Cardiac septum (tissue), 1 donor: ENCODE measurements at regions not wholly inside any gene's neighbourhood (a gene's known extent, or its start where the extent isn't known, plus 50 kb on each side); places are given as distances from the start of the nearest gene placed in this dataset.
"Not testable (repeated sequence)": the region's sequence is repeated elsewhere in the genome, so short reads cannot be mapped to it uniquely, and the experiment has no call there.

Experiments used
- DNase-seq: peaks from one replicate; pipeline ENCODE4 v3.0.0-alpha.2; 2020; ENCODE audit warnings: low spot score
- intact Hi-C: fragments of 100-400 bp; cut with DNase I; formaldehyde crosslinking; loops from one replicate; pipeline ENCODE4 v1.14.0; 2022
- donor health status: DM: no; HTN: no; CAD: no.

DNA sequence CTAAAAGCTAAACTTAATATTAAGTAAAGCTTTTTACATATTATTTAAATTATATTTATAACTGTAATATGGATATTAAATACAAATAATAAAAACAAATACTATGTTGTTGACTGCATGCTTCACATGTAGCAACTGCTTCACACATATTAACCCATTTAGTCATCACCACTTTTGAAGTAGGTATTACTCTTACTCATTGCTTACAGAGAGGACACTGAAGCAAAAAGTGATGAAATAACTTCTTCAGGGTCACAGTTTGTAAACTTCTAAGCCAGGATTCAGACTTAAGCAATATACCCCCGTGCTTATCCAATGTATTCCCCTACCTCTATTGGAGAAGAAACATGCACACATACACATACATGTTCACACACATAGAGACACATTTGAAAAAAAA lies 166.6 kb downstream of the DKK2 start:
- DNase-seq = no peak
- intact Hi-C loops = no loop called here

DNA sequence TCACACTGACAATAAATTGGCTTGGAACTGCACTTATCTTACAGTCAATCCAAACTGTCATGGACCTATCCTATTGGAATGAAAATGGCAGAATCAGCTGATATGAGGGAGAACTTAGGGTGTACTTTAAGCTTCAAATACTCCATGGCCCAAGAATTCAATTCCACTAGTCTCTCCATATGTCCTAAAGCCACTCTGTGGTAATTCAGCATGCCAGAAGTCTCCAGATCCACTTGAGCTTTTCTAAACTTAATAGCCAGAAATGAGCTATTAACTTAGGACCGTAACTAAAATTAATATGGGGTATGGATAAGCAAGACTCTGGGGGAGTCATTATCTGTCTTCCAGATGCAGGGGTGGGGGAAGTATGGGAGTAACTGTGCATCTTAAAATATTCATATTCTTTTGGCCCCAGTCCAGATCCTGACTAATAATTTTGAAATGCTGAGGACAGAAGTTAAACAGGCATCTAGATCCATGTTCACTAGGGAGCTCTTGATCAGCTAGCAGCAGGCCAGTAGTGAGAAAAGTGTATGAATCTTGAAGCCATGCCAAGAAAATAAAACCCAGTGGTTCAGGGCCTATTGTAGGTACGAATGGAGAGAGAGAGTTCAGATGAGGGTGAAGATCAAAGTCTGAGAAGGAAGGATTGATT lies 167.6 kb downstream of the DKK2 start:
- DNase-seq = no peak
- intact Hi-C loops = no loop called here

DNA sequence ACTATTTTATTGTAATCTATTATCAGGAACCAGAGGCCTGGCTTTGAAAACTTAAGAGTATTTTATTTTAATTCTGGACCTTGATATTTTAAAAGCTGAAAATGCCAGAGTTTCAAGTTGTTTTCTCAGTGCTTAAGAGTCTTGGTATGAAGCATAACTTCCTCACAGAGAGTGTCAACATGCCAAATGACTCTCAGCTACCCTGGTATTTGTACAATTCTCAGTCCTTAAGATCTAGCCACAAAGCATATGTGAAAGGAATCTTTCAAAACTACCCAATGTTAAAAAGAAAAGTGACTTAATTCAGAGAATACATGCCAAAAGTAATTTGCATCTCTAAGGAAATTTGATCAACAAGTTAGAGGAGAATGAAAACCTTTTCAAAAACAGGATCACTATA lies 171.9 kb downstream of the DKK2 start:
- intact Hi-C loops = no loop called here
- no peak for DNase-seq

DNA sequence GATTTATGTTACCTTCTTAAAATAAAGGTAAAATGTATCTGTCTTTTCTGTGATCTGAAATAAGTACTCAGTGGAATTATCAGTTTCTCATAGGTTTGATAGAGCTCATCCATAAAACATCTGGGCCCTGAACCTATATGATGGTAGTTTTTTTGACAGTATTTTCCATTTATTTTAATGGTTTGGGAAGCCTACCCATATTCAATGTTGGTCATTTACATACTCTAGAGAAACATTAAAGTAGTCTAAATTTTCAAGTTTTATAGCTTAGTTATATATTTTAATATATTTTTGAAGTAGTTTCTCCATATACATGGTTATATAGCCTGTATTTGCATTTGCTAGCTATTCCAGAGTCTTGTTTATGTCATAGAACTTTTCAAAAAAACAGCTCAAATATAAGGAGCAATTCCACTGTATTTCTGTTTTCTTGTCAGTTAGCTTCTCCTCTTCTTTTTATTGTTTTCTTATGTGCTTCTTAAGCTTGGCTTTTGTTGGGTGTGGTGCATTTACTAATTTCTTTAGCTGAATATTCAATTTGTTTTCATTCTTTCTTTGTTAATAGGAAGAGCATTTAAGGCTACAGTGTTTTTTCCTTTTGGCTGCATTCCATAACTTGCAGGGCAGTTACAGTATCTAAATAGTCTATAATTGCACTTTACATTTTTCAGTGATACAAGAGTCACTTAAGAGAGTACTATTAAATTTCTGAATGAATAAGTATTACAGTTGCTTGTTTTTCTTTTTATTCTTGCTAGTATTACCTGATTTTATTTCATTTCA lies 181.4 kb downstream of the DKK2 start:
- intact Hi-C loops = no loop called here
- no peak for DNase-seq

DNA sequence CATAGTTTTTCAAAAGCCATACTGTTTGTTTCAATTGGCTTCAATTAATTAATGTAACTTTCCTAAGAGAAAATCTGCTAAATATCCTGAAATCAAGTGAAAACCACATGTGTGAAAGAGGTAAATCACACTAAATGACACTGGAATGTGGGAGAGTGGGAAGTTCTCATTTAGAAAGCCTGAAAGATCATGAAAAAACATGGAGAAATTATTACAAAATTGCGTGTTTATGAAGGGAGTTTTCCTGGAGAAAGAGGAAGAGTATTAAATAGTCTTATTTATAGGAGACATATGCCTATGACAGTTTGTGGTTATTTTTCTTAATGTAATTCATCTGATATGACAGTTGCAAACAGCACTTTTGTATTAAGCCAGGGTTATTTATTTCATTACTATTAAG lies 183.7 kb downstream of the DKK2 start:
- no peak for DNase-seq
- intact Hi-C loops = no loop called here

DNA sequence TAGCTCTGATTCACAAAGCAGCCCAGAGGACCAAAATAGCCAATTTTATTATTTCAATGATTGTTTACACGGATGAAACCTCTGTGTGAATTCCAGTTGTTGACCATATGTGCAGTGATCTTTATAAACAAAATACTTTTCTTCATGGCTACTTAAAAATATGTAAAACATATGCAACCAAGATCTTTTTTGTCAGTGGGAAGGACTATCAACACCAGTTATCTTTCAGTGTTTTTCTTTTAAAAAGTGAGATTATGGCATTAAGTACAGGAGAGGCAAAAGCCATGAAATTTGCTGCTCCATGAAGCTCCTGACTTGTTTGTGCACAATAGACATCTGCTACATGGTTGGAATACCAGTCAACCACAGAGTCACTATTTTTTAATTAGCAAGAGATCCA lies 184.4 kb downstream of the DKK2 start:
- DNase-seq = no peak
- intact Hi-C loops = no loop called here

DNA sequence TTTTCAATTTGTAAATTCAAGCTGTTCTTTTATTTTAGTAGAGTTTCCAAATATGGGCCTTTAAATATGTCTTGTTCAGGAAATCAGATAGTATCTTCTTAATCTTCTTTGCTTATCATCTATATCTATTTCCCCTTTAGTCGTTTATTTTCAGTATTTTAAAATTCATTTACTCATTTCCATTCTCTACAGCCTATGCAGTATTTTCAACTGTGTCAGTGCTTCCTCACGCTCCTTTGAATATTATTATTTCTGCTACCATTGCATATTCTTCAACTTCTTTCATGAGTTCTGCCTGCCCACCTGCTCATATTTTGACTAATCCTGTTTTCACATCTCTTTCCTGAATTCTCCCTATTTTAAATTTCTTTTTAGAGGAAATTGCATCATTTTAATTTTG lies 185.4 kb downstream of the DKK2 start:
- no peak for DNase-seq
- intact Hi-C loops = no loop called here

DNA sequence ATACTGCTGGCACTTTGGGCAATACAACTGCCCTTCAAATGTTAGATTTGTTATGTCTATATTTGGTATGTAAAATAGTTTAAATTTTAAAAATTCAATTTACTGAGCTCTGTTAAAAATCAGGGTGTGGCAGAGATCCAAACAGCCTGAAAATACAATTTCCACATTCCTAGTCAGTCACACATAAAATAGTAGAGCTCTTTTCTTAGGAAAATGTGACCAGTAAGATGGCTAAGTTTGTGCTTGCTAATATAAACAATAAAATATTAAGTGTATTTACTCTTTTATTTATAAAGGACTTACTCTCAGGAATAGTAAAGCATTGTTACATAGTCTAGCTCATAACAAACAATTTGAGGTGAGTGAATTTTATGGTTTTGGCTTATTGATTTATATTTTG lies 200.2 kb downstream of the DKK2 start:
- intact Hi-C loops = no loop called here
- DNase-seq = no peak

DNA sequence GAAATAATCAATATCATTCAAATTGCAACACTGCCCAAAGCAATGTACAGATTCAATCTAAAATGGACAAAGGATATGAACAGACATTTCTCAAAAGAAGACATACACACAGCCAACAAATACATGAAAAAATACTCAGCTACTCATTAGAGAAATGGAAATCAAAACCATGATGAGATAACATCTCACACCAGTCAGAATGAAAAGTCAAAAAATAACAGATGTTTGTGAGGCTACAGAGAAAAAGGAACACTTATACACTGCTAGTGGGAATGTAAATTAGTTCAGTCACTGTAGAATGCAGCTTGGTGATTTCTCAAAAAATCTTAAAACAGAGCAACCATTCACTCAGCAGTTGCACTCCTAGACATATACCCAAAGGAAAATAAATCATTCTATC lies 205.2 kb downstream of the DKK2 start:
- intact Hi-C loops = no loop called here
- DNase-seq = no peak

DNA sequence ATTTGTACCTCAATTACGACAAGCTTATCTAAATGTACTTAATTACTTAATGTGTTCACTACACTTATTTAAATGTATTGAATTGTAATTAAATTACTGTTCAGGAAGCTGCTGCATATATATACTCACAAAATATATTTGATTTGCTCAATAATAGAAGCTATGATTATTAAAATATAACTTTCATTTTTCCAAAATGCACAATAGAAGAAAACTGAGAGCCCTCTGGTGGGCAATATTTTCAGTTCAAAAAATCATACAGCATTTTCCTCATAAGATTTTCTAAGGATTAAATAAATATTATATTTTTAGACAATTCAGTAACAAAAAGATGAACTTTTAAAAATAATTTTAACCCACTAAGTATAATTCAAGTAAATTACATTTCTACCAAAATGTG lies 217.3 kb downstream of the DKK2 start:
- intact Hi-C loops = no loop called here
- DNase-seq = no peak

DNA sequence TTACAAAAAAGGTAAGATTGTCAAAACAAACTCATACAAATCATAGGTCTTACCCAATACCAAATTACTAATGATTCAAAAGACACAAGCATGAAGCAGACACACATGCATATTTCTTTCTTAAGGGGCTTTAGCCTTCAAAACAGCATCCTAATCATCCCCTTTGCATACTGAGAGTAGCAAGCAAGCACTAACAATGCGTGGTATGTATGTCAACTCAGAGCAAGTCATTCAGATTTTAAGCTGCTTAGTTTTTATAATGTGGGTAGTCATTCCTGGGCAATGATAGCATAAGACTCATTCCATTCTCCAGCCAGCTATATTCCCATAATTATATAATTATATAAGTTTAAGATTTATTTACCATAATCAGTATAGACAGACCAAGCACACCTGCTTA lies 219.6 kb downstream of the DKK2 start:
- DNase-seq = no peak
- intact Hi-C loops = no loop called here

DNA sequence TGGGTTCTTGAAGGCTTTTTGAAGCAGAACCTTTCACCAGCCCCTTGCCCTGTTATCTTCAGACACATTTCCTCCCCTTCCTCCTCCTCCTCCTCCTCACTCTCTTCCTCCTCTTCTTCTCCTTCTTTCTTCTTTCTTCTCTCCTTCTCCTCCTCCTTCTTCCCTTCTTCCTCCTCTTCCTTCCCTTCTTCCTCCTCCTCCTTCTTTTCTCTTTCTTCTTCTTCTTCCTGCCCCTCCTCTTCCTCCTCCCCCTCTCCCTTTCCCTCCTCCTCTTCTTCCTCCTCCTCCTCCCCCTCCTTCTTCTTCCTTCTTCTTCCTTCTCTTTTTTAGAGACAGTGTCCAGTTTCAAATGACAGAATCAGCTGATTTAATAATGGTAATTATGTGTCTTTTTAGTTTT lies 226.0 kb downstream of the DKK2 start:
- no peak for DNase-seq
- intact Hi-C loops = no loop called here

DNA sequence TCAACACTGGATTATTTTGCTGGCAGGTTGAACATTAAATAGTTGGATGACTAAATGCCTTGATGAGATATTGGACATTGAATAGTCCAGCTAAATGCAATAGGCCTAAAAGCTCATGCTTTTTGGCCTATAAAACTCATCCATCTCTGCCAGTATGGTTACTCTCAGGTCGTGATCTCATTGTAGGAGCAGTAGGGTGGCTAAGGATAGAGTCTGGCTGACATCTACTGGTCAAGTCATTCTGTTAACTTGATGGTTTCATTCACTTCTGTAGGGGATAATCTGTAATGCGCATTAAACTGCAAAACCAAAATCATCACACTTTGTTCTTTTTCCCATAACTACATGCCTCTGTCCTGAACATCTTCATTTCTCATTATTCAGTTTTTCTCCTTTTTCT lies 227.0 kb downstream of the DKK2 start:
- DNase-seq = no peak
- intact Hi-C loops = no loop called here

DNA sequence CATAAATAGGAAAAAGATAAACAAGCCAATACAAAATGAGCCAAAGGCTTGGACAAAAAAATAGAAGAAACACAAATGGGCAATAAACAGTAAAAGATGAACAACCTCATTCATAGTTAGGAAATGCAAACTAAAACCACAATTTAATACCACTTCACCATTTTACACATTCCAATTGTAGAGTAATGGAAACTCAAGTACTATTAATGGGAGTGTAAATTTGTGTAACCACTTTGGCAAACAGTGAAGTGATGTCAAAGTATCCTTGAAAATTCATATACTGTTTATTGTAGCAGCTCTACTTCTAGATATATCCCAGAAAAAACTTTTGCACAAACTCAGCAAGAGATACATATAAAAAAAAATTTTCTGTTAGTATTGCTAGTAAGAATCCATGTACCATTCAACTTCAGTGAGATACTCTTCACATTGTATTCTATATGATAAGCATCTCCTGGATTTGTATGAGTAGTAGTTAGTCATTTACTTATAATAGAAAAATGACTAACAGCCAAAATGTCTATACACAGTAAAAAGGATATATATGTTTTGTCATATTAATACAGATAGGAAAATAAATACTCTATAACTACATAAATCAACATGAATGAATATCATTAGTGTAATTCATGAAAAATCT lies 229.8 kb downstream of the DKK2 start:
- intact Hi-C loops = no loop called here
- no peak for DNase-seq

DNA sequence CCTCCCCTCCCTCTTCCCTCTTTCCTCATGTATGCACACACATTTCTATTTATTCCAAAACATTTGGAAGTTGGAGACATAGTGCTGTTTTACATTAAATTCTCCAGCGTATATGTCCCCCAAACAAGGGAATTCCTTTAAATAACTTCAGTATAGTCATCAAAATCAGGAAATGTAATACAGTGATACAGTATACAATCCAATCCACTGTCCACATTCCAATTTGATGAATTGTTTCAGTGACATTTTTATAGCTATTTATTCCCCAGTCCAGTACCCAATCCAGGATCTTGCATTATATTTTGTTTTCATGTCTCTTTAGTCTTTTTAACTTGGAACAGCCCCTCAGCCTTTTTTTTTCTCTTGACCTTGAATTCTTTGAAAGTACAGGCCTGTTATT lies 233.0 kb downstream of the DKK2 start:
- no peak for DNase-seq
- intact Hi-C loops = no loop called here

DNA sequence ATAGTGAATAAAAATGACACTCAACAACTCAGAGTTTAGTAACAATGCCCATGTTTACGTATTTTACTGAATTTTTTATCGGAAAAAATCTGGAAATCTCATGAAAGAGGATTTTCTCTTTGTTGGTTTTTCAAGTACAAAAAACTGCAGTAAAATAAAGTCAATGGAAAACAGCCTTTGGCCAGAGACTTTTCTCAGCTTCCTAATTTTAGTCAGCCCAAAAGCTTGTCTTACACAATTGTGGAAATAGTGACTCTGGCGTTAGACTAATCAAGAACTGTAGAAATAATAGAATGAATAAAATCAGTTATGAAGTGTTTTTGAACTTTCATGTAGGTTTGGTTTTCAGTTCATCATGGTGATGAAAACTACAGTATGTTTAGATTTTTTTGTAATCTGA lies 234.7 kb downstream of the DKK2 start:
- no peak for DNase-seq
- intact Hi-C loops = no loop called here

DNA sequence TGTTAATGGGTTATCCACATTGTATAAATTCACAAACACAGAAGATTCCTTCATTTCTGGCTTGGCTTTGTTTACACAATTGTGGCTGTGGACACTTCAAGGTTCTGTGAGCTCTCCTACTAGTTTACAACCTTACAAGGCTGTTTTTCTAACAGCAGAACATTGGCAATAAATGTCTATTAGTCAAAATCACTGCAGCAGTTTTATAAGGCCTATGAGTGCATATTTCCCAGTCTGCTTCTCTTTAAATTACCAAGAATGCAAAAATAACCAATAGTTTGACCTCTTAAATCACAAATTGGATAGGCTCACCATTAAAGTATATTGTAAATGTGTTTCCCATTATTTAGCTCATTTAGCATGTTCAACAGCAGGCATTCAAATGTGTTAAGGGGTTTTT lies 239.2 kb downstream of the DKK2 start:
- intact Hi-C loops = no loop called here
- DNase-seq = no peak

DNA sequence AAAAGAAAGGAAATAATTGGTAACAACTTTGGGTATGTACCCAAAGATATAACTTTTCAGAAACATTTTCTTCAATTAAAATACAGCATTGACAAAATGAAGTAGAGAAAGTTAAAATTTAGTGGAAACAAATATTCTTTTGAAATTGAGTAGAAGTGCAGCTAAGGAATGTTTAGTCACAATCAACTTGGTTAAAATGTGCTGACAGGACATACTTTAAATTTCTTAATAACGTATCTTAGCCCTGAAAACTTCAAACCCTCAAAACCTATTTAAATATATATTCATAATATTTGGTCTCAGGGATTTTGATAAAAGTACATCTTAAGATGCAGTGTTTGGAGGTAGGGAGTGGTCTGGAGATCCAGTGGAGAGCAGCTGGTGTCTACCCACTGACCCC lies 240.8 kb downstream of the DKK2 start:
- intact Hi-C loops = no loop called here
- no peak for DNase-seq

DNA sequence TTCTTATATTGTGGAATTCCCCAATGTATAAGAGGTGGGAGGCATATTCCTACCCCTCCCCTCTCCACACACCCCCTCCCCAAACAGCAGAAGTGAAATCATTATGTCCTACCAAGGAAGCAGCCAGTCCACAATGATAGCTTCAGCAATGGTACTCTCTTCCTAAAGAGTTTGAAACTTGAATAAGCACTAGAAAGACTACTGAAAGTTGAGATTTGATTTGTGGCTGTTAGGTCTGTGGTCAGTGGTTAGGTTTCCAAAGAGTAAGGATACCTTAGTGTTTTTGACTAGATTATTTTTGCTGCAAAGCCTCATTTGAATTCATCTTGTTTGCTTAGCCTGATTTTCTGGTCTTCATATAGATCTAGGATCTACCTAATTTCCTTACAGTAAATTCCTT lies 242.2 kb downstream of the DKK2 start:
- intact Hi-C loops = no loop called here
- DNase-seq = no peak

DNA sequence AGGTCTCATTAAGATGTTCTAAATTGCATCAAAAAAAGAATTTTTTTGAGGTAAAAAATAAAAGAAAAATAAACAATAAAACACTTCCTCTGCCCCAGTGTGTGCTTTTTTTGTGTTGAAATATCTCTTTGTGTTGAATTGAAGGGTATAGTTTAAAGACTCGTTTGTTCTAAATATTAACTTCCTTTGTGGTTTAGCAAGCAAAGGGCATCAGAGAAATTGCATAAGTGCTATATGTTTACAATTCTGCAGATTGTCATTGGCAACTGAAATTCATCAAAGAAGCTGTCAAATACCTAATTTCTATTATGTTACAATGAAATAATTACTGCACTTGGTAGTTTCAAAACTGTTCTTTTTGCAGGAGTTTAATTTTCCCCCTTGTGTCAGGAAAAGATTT lies 260.5 kb downstream of the DKK2 start:
- intact Hi-C loops = no loop called here
- DNase-seq = no peak

DNA sequence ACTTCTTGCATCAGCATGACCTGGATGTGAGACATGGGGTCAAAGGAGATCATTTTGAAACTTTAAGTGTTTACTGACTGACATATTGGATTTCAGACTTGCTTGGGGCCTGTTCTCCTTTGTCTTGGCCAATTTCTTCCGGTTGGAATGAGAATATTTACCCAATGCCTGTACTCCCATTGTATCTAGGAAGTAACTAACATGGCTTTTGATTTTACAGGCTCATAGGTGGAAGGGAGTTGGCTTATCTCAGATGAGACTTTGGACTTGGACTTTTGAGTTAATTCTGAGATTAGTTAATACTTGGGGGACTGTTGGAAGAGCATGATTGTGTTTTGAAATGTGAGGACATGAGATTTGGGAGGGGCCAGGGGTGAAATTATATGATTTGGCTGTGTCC lies 262.1 kb downstream of the DKK2 start:
- intact Hi-C loops, DNase-seq: not testable (repeated sequence)
